ENCODE measurements at regions not wholly inside any gene's neighbourhood (a gene's known extent, or its start where the extent isn't known, plus 50 kb on each side); places are given as distances from the start of the nearest gene placed in this dataset.

- TF ChIP-seq CTCF (IDR thresholded peaks at IDR 0.05; ENCODE audit: extremely low read depth in 1 of 2, insufficient read depth in 1 of 2, low read depth in 1 of 2, low read length in 2 of 2) (no peak), POLR2A (IDR thresholded peaks at IDR 0.05; ENCODE audit: low read depth, low read length) (no peak), POLR2AphosphoS5 (IDR thresholded peaks at IDR 0.05; ENCODE audit: insufficient read depth, low read depth, low read length) (no peak)
Observed at GRCh38 chr5:67984546-67984945, 231.0 kb upstream of the PIK3R1 start.

Measured in endothelial cell of umbilical vein (primary cell).